K562 (cell line): ENCODE measurements at regions not wholly inside any gene's neighbourhood (a gene's known extent, or its start where the extent isn't known, plus 50 kb on each side); places are given as distances from the start of the nearest gene placed in this dataset.

Experiments used
- ATAC-seq: fragments of 200-7000 bp; cut with Tn5 transposase; 3 replicates; pipeline ENCODE4 v1.9.1; 2020; ENCODE audit warnings: moderate library complexity
- BruUV-seq: library from RNA; stranded (reverse); fragments of 400-500 nt; replicated peaks from 2 replicates; lab custom pipeline; 2021; lab: Mats Ljungman, UMichigan
- CTCF ChIA-PET: fragments of 300-600 bp; formaldehyde crosslinking; extraction: SDS; loops from one replicate; lab custom pipeline; 2021; ENCODE audit warnings: low intra/inter-chr PET ratio; lab: Yijun Ruan, JAX
- POLR2A ChIA-PET: fragments of 300-600, 350-650 bp; sonication (Branson Sonifier 250); formaldehyde crosslinking; extraction: SDS; loops from one replicate; lab custom pipeline; 2021; ENCODE audit warnings: antibody characterized with exemption, inconsistent platforms; lab: Yijun Ruan, JAX
- DNase-seq, 4 experiments: peaks; one replicate each; pipeline versions ENCODE4 v3.0.0 to v3.0.0-alpha.2; 2011 to 2018; ENCODE audit warnings: low spot score in 3 of 4, mixed read lengths in 3 of 4; ENCODE audit errors: extremely low read depth in 1 of 4
- FAIRE-seq: peaks from 2 replicates; lab custom pipeline; 2011; peaks lifted over from hg19 to GRCh38; lab: Jason Lieb, UNC
- H2AFZ ChIP-seq: 2 replicates; pipeline ENCODE4 v1.6.0; 2011; ENCODE audit warnings: low read depth, low read length, control low read depth, inconsistent platforms
- H3K27ac ChIP-seq: fragments of 200-600 bp; 3 replicates; pipeline ENCODE4 v1.8.0; 2011; ENCODE audit warnings: low read depth, mild to moderate bottlenecking, control low read depth, inconsistent platforms, low read length, moderate library complexity, mixed read lengths; ENCODE audit errors: extremely low read depth
- H3K27me3 ChIP-seq, 2 experiments: fragments of 300-600 bp in 1 of 2; 2 replicates in 1 of 2; 3 replicates in 1 of 2; pipeline versions ENCODE4 v1.6.0 to v1.8.0; 2011; ENCODE audit warnings: inconsistent platforms in 2 of 2, low read length in 2 of 2, mild to moderate bottlenecking in 1 of 2, mixed read lengths in 1 of 2, moderate library complexity in 1 of 2; ENCODE audit not compliant: control insufficient read depth in 2 of 2, insufficient read depth in 2 of 2
- H3K36me3 ChIP-seq: fragments of 300-600 bp; 3 replicates; pipeline ENCODE4 v1.8.0; 2011; ENCODE audit warnings: mild to moderate bottlenecking, low read length, inconsistent platforms; ENCODE audit not compliant: control insufficient read depth, insufficient read depth
- H3K4me1 ChIP-seq, 2 experiments: fragments of 200-600 bp in 1 of 2; replicated peaks in 1 of 2; 2 replicates in 1 of 2; 3 replicates in 1 of 2; pipeline versions ENCODE4 v1.5.1 to v1.8.0; 2011; ENCODE audit warnings: inconsistent platforms in 2 of 2, low read length in 2 of 2, mild to moderate bottlenecking in 1 of 2, mixed read lengths in 1 of 2, moderate library complexity in 1 of 2; ENCODE audit not compliant: control insufficient read depth in 2 of 2, insufficient read depth in 2 of 2
- H3K4me2 ChIP-seq: 2 replicates; pipeline ENCODE4 v1.6.1; 2011; ENCODE audit warnings: low read length, control low read depth, inconsistent platforms, mixed read lengths; ENCODE audit not compliant: insufficient read depth
- H3K4me3 ChIP-seq: fragments of 200-600 bp; sonication (generic), shearing (Covaris generic); 2 replicates; pipeline ENCODE4 v1.5.1; 2016; ENCODE audit warnings: control low read depth, inconsistent platforms
- H3K79me2 ChIP-seq: fragments of 200-600 bp; 3 replicates; pipeline ENCODE4 v1.8.0; 2011; ENCODE audit warnings: low read length, inconsistent platforms; ENCODE audit not compliant: control insufficient read depth, insufficient read depth
- H3K9ac ChIP-seq, 2 experiments: 2 replicates each; pipeline versions ENCODE4 v1.6.0 to v1.6.1; 2011; ENCODE audit warnings: low read depth in 2 of 2, low read length in 2 of 2, control low read depth in 1 of 2, inconsistent platforms in 1 of 2, mild to moderate bottlenecking in 1 of 2, mixed read lengths in 1 of 2; ENCODE audit not compliant: insufficient read depth in 1 of 2
- H3K9me1 ChIP-seq: one replicate; pipeline ENCODE4 v1.6.0; 2011; ENCODE audit warnings: inconsistent platforms, mild to moderate bottlenecking, low read length, moderate library complexity; ENCODE audit not compliant: control insufficient read depth, insufficient read depth
- H3K9me3 ChIP-seq: replicated peaks from 2 replicates; pipeline ENCODE4 v1.5.1; 2011; ENCODE audit warnings: low read depth, low read length, inconsistent platforms; ENCODE audit not compliant: control insufficient read depth, insufficient read depth
- H4K20me1 ChIP-seq: replicated peaks from 2 replicates; pipeline ENCODE4 v1.6.1; 2011; ENCODE audit warnings: low read length, inconsistent platforms, mixed read lengths; ENCODE audit not compliant: control insufficient read depth, insufficient read depth
- CHD4 ChIP-seq: fragments of 200-600 bp; sonication (generic); IDR thresholded peaks from 3 replicates; pipeline ENCODE4 v1.6.1; 2012; ENCODE audit warnings: low read depth, mild to moderate bottlenecking, mixed read lengths, low read length, inconsistent platforms; ENCODE audit not compliant: insufficient read depth, insufficient replicate concordance, poor library complexity, severe bottlenecking
- CTCF ChIP-seq, 3 experiments: IDR thresholded peaks in 2 of 3; conservative IDR thresholded peaks in 1 of 3; 2 replicates each; pipeline ENCODE4 v1.5.1; 2011 to 2012; ENCODE audit warnings: low read length in 3 of 3, mild to moderate bottlenecking in 3 of 3, control low read depth in 2 of 3, improper control_type of control experiment in 1 of 3, inconsistent platforms in 1 of 3, low read depth in 1 of 3, mixed read lengths in 1 of 3, moderate library complexity in 1 of 3; ENCODE audit not compliant: insufficient read depth in 2 of 3
- ELK3 ChIP-seq: fragments of 450-650 bp; formaldehyde crosslinking; IDR thresholded peaks from 2 replicates; pipeline ENCODE4 v1.4.0; 2020; ENCODE audit warnings: mild to moderate bottlenecking
- HOXB6 ChIP-seq: fragments of 250-450 bp; sonication (Bioruptor Pico); IDR thresholded peaks from 2 replicates; pipeline ENCODE4 v1.5.1; 2022; ENCODE audit warnings: mild to moderate bottlenecking, borderline replicate concordance
- NFATC3 ChIP-seq: fragments of 450-650 bp; IDR thresholded peaks from 2 replicates; pipeline ENCODE4 v1.6.1; 2017; ENCODE audit warnings: mild to moderate bottlenecking
- ZEB2 ChIP-seq: fragments of 450-650 bp; IDR thresholded peaks from 2 replicates; pipeline ENCODE4 v1.6.1; 2016
- ZNF239 ChIP-seq: fragments of 250-450 bp; sonication (Bioruptor Pico); IDR thresholded peaks from 2 replicates; pipeline ENCODE4 v1.4.0; 2020; ENCODE audit warnings: mild to moderate bottlenecking
- ZNF644 ChIP-seq: fragments of 200-800 bp; sonication (Bioruptor generic); IDR thresholded peaks from 2 replicates; pipeline ENCODE4 v1.6.1; 2016; ENCODE audit warnings: low read depth, missing genetic modification characterization, missing compliant biosample characterization
- ZNF668 ChIP-seq: fragments of 250-450 bp; sonication (Bioruptor Pico); IDR thresholded peaks from 2 replicates; pipeline ENCODE4 v1.8.0; 2022; ENCODE audit warnings: mild to moderate bottlenecking, inconsistent platforms
- whole genome bisulfite sequencing: fragments of 100-300 bp; shearing (Covaris generic); methylation state at CpG from one replicate; pipeline ENCODE4 v1.1.6; 2016; ENCODE audit warnings: low coverage, mixed read lengths; ENCODE audit not compliant: insufficient coverage; ENCODE audit errors: missing lambda C conversion rate; 5-methylcytosine and 5-hydroxymethylcytosine counted together
- in situ Hi-C: fragments of 300-500 bp; cut with MboI; formaldehyde crosslinking; loops from 4 replicates; pipeline ENCODE4 v1.15.0; 2018; ENCODE audit warnings: inconsistent platforms, mixed read lengths
- intact Hi-C: fragments of 100-400 bp; cut with micrococcal nuclease; formaldehyde crosslinking; loops from 2 replicates; pipeline ENCODE4 v1.14.2; 2022
- TF ChIP-seq, protein P1 (sequence below): sonication (generic); formaldehyde crosslinking; IDR thresholded peaks from 2 replicates; pipeline ENCODE4 v1.8.0; 2023; ENCODE audit warnings: missing genetic modification reagents, mild to moderate bottlenecking, borderline replicate concordance
- TF ChIP-seq, protein P2 (sequence below): fragments of 450-650 bp; IDR thresholded peaks from 2 replicates; pipeline ENCODE4 v1.6.1; 2014; ENCODE audit warnings: low read depth, mild to moderate bottlenecking, moderate library complexity, borderline replicate concordance

GRCh38 chrX:109301177-109301576 is 180.7 kb downstream of the GUCY2F start:
- H4K20me1 ChIP-seq: no peaks in the 10 kb centered on the region
- ATAC-seq (no peak), DNase-seq (no peak), FAIRE-seq (no peak)
- in situ Hi-C loops (no loop called here), intact Hi-C loops (no loop called here)
- no peak overlapping the region for H3K4me3 ChIP-seq
- H3K4me1 ChIP-seq: no peaks in the 10 kb centered on the region
- TF ChIP-seq, protein P1, sequence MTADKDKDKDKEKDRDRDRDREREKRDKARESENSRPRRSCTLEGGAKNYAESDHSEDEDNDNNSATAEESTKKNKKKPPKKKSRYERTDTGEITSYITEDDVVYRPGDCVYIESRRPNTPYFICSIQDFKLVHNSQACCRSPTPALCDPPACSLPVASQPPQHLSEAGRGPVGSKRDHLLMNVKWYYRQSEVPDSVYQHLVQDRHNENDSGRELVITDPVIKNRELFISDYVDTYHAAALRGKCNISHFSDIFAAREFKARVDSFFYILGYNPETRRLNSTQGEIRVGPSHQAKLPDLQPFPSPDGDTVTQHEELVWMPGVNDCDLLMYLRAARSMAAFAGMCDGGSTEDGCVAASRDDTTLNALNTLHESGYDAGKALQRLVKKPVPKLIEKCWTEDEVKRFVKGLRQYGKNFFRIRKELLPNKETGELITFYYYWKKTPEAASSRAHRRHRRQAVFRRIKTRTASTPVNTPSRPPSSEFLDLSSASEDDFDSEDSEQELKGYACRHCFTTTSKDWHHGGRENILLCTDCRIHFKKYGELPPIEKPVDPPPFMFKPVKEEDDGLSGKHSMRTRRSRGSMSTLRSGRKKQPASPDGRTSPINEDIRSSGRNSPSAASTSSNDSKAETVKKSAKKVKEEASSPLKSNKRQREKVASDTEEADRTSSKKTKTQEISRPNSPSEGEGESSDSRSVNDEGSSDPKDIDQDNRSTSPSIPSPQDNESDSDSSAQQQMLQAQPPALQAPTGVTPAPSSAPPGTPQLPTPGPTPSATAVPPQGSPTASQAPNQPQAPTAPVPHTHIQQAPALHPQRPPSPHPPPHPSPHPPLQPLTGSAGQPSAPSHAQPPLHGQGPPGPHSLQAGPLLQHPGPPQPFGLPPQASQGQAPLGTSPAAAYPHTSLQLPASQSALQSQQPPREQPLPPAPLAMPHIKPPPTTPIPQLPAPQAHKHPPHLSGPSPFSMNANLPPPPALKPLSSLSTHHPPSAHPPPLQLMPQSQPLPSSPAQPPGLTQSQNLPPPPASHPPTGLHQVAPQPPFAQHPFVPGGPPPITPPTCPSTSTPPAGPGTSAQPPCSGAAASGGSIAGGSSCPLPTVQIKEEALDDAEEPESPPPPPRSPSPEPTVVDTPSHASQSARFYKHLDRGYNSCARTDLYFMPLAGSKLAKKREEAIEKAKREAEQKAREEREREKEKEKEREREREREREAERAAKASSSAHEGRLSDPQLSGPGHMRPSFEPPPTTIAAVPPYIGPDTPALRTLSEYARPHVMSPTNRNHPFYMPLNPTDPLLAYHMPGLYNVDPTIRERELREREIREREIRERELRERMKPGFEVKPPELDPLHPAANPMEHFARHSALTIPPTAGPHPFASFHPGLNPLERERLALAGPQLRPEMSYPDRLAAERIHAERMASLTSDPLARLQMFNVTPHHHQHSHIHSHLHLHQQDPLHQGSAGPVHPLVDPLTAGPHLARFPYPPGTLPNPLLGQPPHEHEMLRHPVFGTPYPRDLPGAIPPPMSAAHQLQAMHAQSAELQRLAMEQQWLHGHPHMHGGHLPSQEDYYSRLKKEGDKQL (CRISPR knock-in tag): no peak
- TF ChIP-seq CHD4: no peak
- no peak for TF ChIP-seq ZNF668 (CRISPR knock-in tag)
- TF ChIP-seq CTCF (IDR thresholded peaks at IDR 0.05 in 2 of 3, conservative IDR thresholded peaks at IDR 0.05 in 1 of 3; ENCODE audit: insufficient read depth in 2 of 3, low read depth in 1 of 3, low read length in 3 of 3): no peak
- TF ChIP-seq NFATC3: no peak
- no peak for TF ChIP-seq HOXB6 (CRISPR knock-in tag)
- TF ChIP-seq ZNF239 (CRISPR knock-in tag): no peak
- no peak for TF ChIP-seq ZEB2
- TF ChIP-seq ZNF644 (tag): no peak
- TF ChIP-seq, protein P2, sequence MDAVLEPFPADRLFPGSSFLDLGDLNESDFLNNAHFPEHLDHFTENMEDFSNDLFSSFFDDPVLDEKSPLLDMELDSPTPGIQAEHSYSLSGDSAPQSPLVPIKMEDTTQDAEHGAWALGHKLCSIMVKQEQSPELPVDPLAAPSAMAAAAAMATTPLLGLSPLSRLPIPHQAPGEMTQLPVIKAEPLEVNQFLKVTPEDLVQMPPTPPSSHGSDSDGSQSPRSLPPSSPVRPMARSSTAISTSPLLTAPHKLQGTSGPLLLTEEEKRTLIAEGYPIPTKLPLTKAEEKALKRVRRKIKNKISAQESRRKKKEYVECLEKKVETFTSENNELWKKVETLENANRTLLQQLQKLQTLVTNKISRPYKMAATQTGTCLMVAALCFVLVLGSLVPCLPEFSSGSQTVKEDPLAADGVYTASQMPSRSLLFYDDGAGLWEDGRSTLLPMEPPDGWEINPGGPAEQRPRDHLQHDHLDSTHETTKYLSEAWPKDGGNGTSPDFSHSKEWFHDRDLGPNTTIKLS: no peak
- no peak for TF ChIP-seq ELK3 (CRISPR knock-in tag)
- WGBS: 6% methylated on average over 2 of the region's 2 CpGs
- H3K9me3 ChIP-seq: no peaks in the 10 kb centered on the region
- H3K4me2 ChIP-seq: no peak overlapping the region
- H2AFZ ChIP-seq: no peak overlapping the region
- no peak overlapping the region for H3K27ac ChIP-seq
- no peak overlapping the region for H3K9ac ChIP-seq
- H3K79me2 ChIP-seq: no peaks in the 10 kb centered on the region
- no peaks in the 10 kb centered on the region for H3K9me1 ChIP-seq
- no peaks in the 10 kb centered on the region for H3K36me3 ChIP-seq
- CTCF ChIA-PET: no interaction called here
- no peaks in the 10 kb centered on the region for H3K27me3 ChIP-seq
- no TSS peak for BruUV-seq
- POLR2A ChIA-PET: no interaction called here
